GM12873 (cell line): ENCODE measurements at regions not wholly inside any gene's neighbourhood (a gene's known extent, or its start where the extent isn't known, plus 50 kb on each side); places are given as distances from the start of the nearest gene placed in this dataset.
A peak's percentile ranks its signal among the peaks of the same experiment; 100 is the strongest.

ENCODE experiments used
- TF ChIP-seq, protein P1 (sequence below): IDR thresholded peaks from 2 replicates; pipeline ENCODE4 v1.5.1; 2012; ENCODE audit warnings: low read depth, mild to moderate bottlenecking, moderate library complexity, low read length, control low read depth; ENCODE audit not compliant: insufficient read depth; ENCODE audit errors: missing control alignments

DNA sequence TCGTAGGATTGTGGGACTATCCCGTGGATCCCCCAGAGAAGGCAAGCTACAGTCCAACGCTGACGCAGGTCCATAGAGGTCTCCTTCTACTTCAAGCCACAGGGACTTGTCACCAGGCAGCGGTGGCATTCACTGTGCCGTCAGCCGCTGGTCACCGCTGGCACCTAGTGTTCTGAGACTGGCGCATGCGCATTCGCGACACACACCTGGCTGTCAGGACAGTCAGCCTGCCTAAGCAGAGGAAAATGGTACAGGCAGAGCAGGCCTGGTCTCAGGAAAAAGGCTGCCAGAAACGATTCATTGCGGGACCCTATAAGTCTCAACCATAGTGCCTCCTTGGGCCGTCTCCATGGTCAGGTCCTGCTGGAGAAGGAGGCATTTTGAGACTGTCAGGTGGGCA is 138.0 kb upstream of the WSB1 start:
- TF ChIP-seq, protein P1, sequence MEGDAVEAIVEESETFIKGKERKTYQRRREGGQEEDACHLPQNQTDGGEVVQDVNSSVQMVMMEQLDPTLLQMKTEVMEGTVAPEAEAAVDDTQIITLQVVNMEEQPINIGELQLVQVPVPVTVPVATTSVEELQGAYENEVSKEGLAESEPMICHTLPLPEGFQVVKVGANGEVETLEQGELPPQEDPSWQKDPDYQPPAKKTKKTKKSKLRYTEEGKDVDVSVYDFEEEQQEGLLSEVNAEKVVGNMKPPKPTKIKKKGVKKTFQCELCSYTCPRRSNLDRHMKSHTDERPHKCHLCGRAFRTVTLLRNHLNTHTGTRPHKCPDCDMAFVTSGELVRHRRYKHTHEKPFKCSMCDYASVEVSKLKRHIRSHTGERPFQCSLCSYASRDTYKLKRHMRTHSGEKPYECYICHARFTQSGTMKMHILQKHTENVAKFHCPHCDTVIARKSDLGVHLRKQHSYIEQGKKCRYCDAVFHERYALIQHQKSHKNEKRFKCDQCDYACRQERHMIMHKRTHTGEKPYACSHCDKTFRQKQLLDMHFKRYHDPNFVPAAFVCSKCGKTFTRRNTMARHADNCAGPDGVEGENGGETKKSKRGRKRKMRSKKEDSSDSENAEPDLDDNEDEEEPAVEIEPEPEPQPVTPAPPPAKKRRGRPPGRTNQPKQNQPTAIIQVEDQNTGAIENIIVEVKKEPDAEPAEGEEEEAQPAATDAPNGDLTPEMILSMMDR, result no peak

- TF ChIP-seq, protein P1, result no peak
Observed at GRCh38 chr17:27157297-27157696, 136.6 kb upstream of the WSB1 start.

GRCh38 chr17:27157898-27158297 is 136.0 kb upstream of the WSB1 start:
- TF ChIP-seq, protein P1, result no peak

DNA sequence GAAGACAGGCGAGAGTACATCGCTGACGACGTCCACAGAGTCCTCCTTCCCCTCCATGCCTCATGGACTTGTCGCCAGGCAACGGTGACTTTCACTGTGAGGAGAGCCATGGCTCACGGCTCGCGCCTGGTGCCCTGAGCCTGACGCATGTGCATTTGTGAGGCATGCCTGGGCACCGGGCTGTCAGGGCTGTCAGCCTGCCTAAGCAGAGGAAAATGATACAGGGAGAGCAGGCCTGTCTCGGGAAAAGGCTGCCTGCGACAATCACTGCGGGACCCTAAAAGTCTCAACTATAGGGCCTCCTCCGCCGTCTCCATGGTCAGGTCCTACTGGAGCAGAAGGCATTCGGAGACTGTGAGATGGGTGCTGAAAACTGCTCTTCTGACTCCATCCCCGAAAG is 135.5 kb upstream of the WSB1 start:
- TF ChIP-seq, protein P1, result no peak

GRCh38 chr17:27180322-27180721 is 113.6 kb upstream of the WSB1 start:
- TF ChIP-seq, protein P1, result no peak

DNA sequence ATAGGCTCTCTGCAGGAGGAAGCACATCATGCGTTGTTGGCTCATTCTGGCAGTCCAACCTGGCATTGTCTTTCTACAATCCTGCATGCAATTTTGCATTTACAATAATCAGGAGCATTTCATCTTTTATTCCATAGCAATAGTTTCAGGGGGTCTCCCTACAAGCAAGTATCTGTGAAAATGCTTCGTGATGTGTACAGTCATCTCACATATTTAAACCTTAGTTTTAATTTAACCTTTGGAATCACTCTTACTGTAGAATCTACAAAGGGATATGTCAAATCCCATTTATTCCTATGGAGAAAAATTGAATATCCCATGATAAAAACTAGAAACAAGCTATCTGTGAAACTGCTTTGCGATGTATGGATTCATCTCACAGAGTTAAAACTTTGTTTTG is 112.0 kb upstream of the WSB1 start:
- TF ChIP-seq, protein P1, result no peak

DNA sequence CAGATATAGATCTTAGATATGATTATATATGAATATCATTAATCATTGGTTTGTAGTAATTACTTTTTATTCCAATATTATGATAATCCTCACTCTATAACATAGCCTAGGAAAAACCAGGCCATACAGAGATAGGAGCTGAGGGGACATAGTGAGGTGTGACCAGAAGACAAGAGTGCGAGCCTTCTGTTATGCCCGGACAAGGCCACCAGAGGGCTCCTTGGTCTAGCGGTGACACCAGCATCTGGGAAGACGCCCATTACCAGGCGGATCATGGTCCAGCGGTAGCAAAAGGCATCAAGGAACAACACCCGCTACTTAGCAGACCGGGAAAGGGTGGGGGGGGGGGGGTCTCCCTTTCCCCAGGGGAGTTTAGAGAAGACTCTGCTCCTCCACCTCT is 96.4 kb upstream of the WSB1 start:
- TF ChIP-seq, protein P1, result peak; percentile 65
